NOMO-1 treated with dmso at 0.1 percent for 144 hours (cell line): ENCODE measurements at regions not wholly inside any gene's neighbourhood (a gene's known extent, or its start where the extent isn't known, plus 50 kb on each side); places are given as distances from the start of the nearest gene placed in this dataset.
"Not testable (repeated sequence)": the region's sequence is repeated elsewhere in the genome, so short reads cannot be mapped to it uniquely, and the experiment has no call there.

ENCODE experiments used
- DNase-seq: peaks from one replicate; lab custom pipeline; 2025; ENCODE audit not compliant: unreplicated experiment; lab: John Stamatoyannopoulos, UW

- no peak for DNase-seq
Measured at GRCh38 chr4:112036886-112037285, 108.4 kb upstream of the FAM241A start.

- no peak for DNase-seq
Measured at GRCh38 chr4:112038861-112039260, 106.4 kb upstream of the FAM241A start.

GRCh38 chr4:112049119-112049518 is 96.1 kb upstream of the FAM241A start:
- not testable (repeated sequence) for DNase-seq

GRCh38 chr4:112053825-112054350 is 91.4 kb upstream of the FAM241A start:
- no peak for DNase-seq

- DNase-seq: no peak
Measured at GRCh38 chr4:112055100-112055499, 90.2 kb upstream of the FAM241A start.

GRCh38 chr4:112057470-112057869 is 87.8 kb upstream of the FAM241A start:
- no peak for DNase-seq

GRCh38 chr4:112058433-112058832 is 86.8 kb upstream of the FAM241A start:
- DNase-seq: no peak

GRCh38 chr4:112060212-112060611 is 85.0 kb upstream of the FAM241A start:
- no peak for DNase-seq

- DNase-seq: no peak
Measured at GRCh38 chr4:112061207-112061817, 83.9 kb upstream of the FAM241A start.

- DNase-seq: no peak
Measured at GRCh38 chr4:112063260-112063659, 82.0 kb upstream of the FAM241A start.

- DNase-seq: no peak
Measured at GRCh38 chr4:112069110-112069509, 76.1 kb upstream of the FAM241A start.

- DNase-seq: no peak
Measured at GRCh38 chr4:112073181-112073580, 72.1 kb upstream of the FAM241A start.

- no peak for DNase-seq
Measured at GRCh38 chr4:112075129-112075753, 70.0 kb upstream of the FAM241A start.

- no peak for DNase-seq
Measured at GRCh38 chr4:112075906-112076305, 69.3 kb upstream of the FAM241A start.

GRCh38 chr4:112076919-112077608 is 68.2 kb upstream of the FAM241A start:
- DNase-seq: no peak

- DNase-seq: no peak
Measured at GRCh38 chr4:112077743-112078142, 67.5 kb upstream of the FAM241A start.

- DNase-seq: no peak
Measured at GRCh38 chr4:112082954-112083586, 62.2 kb upstream of the FAM241A start.

GRCh38 chr4:112083587-112084347 is 61.5 kb upstream of the FAM241A start:
- no peak for DNase-seq

- peak; percentile 73 for DNase-seq
Measured at GRCh38 chr4:112085156-112086035, 59.9 kb upstream of the FAM241A start.

- DNase-seq: no peak
Measured at GRCh38 chr4:112086036-112086434, 59.2 kb upstream of the FAM241A start.
